ENCODE measurements at regions not wholly inside any gene's neighbourhood (a gene's known extent, or its start where the extent isn't known, plus 50 kb on each side); places are given as distances from the start of the nearest gene placed in this dataset.
"Not testable (repeated sequence)": the region's sequence is repeated elsewhere in the genome, so short reads cannot be mapped to it uniquely, and the experiment has no call there.

DNA sequence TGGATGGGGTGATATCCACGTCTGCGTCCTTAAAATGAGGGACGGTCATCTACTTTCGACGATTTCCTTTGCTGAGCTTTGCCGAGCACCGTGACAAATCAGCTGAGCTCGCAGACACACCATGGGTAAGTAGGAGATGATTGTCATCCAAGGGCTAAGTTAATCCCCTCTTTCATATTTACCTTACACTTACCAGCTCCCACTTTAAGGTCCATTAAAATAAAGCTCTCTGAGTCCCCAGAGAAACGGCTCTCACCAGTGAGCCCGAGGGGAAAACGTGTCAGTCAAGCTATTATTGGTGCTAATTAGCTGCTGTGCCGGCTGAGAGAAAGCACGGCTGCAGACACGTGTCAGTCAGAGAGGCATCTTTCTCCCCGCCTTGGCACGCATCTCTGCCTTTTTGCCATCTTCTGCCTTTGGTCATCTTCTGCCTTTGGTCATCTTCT, 72.2 kb downstream of the CRLF2 start:
- DNase-seq = no peak

GRCh38 chrX:1139185-1139500, 73.3 kb downstream of the CRLF2 start:
- no peak for DNase-seq

DNA sequence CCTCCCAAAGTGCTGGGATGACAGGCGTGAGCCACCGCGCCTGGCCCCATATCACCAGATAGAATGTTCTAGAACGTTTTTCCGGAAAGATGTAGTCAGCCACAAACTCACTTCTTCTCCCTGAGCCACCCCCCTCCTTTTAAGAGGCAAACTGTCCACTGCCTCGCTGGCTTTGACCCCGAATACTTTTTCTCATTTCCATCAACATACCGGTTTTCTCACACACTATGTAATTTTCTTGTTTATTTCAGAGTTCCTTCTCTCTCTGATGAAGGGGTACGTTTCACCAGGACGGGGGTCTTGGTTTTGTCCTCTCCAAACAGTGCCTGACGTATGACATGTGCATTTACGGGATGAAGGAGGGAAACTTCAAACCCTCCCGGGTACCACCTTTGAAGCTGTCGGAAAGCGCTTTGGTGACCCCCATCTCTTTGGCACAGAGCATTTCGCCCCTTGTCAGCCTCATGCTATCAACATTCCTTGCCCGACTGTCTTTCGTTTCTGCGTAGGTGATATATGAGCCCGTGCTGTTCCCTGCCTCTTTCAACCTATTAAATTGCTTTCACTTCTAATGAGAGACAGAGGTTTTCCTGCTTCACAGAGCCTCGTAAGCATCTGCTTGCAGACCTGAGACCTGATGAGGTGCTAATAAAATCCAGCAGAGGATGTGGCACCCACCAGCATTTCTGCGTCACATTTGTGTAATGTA, 73.8 kb downstream of the CRLF2 start:
- DNase-seq = no peak

DNA sequence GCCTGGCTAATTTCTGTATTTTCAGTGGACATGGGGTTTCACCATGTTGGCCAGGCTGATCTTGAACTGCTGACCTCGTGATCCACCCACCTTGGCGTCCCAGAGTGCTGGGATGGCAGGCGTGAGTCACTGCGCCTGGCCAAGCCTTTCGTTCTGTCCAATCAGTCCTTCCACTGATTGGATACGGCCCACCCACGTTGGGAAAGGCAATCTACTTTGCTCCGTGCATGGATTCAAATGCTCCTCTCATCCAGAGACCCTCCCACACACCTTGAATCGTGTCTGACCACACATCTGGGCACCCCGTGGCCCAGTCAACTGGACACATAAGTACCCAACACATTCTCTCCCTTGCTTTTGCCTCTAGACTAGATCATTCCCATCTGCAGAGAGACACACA, 74.9 kb downstream of the CRLF2 start:
- DNase-seq = no peak

DNA sequence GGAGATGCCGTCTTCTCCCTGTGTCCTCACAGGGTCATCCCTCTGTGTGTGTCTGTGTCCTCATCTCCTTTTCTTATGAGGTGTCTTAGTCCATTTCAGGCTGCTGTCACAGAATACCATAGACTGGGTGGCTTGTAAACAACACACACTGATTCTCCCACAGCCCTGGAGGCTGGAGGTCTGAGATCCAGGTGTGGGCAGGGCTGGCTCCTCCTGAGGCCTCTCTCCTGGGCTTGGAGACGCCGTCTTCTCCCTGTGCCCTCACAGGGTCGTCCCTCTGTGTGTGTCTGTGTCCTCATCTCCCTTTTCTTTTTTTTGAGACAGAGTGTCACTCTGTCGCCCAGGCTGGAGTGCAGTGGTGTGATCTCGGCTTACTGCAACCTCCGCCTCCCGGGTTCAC, 75.9 kb downstream of the CRLF2 start:
- DNase-seq = not testable (repeated sequence)

DNA sequence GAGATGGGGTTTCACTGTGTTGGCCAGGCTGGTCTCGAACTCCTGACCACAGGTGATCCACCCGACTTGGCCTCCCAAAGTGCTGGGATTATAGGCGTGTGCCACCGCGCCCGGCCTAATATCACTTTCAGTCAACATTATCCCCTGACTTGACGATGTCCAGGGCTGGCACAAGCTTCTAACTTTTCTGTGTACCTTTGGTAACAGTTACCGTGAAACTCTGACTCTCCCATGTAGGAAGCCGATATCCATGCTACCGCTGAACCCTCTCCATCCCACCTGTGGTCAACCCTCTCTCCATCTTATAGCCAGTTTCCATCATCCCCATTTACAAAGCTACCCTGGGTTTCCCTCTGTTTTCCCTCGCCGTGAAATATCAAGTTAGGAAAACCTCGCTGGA, 77.5 kb downstream of the CRLF2 start:
- no peak for DNase-seq

DNA sequence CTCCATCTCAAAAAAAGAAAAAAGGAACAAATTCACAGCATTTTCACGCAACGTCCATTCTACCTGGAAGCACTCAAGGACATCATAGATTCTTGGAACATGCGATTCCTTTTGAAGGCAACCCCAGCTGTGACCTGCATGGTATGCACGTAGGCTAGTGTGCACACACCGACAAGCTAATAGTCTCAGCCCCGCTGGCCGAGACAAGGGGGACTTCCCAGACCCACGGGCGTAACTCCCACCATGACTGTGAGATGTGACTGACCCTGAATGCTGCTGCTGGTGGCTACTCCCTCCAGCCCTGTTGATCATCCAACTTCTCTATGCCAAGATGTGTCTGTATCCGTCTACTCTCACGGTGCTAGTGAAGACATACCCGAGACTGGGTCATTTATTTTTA, 78.3 kb downstream of the CRLF2 start:
- DNase-seq = no peak

GRCh38 chrX:1126738-1127137, 85.7 kb downstream of the CRLF2 start:
- no peak for DNase-seq

- DNase-seq = no peak
Measured at GRCh38 chrX:1124531-1124930, 87.9 kb downstream of the CRLF2 start.

GRCh38 chrX:1122851-1123250, 89.6 kb downstream of the CRLF2 start:
- not testable (repeated sequence) for DNase-seq

GRCh38 chrX:1119275-1119674, 93.2 kb downstream of the CRLF2 start:
- DNase-seq = no peak

- no peak for DNase-seq
Measured at GRCh38 chrX:1118572-1119199, 93.8 kb downstream of the CRLF2 start.

DNA sequence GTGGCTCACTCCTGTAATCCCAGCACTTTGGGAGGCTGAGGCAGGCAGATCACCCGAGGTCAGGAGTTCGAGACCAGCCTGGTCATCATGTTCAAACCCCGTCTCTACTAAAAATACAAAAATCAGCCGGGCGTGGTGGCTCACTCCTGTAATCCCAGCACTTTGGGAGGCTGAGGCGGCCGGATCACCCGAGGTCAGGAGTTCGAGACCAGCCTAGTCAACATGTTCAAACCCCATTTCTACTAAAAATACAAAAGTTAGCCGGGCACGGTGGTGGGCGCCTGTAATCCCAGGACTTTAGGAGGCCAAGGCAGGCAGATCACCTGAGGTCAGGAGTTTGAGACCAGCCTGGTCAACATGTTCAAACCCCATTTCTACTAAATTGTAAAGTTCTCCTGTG, 97.0 kb downstream of the CRLF2 start:
- not testable (repeated sequence) for DNase-seq

DNA sequence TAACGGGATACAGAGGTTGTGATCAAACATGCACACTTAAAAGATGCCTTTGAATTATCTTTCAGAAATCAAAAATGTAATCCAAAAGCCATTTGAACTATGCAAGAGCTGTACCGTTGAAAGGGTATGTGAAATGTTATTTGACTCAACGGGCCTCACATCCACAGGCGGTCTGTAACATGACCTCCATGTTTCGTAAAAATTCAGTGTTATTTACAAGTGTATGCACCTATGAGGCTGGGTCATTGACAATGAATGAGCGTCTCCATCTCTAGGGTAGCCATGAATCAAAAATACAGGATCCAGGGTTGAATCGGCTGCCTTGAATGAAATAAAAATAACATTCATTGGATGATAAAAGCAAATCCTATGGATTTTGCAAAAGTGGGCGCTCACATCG, 100.1 kb downstream of the CRLF2 start:
- DNase-seq = no peak

DNA sequence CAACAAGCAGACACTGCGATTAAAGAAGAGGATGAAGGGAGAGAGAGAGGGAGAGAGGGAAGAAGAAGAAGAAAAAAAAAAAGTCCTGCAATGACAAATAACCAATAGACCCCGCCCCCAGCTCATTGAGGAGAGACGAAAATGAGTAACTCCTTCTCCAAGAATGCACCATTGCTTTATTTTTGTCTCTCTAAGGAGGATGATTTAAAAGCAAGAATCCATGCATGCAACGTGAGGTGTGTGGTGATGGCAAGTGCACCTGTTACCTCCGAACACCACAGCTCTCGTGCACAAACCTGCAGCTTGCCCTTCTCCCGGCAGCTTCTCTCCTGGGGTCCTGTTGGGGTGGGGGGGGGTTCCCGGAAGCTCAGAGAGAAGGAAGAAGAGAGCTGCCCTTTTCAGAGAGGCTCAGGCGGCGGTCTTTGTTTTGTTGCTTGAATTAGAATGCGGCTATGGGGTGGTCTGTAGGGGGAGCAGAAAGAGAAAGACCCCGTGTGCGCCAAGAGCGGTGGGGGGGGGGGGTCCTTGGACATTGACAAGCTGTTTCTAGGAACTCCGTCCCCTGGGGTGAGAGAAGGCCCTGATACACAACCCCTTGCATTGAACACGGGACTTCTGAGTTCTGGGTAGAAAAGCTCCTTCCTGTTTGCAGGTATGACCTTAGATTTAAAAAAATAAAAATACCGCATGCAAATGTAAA, 100.7 kb downstream of the CRLF2 start:
- no peak for DNase-seq

DNA sequence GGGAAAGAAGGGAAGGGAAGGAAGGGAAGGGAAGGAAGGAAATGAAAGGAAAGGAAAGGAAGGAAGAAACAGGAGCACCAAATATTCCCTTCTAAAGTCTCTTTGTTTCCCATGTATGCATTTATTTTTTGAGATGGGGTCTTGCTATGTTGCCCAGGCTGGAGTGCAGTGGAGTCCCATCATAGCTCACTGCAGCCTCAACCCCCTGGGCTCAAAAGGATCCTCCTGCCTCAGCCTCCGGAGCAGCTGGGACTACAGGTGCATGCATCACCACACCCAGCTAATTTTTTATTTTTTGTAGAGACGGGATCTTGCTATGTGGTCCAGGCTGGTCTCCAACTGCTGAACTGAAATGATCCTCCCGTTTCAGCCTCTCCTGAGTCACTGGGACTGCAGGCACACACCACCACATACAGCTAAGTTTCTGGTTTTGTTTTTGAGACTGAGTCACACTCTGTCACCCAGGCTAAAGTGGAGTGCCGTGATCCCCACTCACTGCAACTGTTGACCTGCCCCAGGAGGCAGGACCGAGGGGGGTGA, 102.8 kb downstream of the CRLF2 start:
- no peak for DNase-seq

GRCh38 chrX:1108501-1109445, 103.7 kb downstream of the CRLF2 start:
- DNase-seq = no peak

DNA sequence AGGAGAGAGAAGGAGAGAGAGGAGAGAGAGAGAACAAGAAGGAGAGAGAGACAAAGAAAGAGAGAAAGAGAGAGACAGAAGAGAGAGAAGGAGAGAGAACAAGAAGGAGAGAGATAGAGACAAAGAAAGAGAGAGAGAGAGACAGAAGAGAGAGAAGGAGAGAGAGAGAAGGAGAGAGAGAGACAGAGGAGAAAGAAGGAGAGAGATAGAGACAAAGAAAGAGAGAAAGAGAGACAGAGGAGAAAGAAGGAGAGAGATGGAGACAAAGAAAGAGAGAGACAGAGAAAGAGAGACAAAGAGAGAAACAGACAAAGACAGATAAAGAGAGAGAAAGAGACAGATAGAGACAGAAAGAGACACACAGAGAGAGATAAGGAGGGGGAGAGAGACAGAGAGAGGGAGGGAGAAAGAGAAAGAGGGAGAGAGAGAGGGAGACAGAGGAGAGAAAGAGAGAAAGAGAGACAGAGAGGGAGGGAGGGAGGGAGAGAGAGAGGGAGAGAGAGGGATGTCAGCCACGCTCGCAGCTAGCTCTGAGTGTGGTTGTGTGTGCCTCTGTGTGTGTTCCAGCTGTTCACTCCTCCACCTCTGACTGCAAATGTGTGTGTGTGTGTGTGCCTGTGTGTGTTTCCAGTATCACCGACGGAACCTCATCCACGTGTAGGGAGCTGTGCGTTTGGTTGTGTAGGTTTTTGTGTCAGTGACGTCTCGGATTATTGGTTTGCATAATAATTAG, 105.8 kb downstream of the CRLF2 start:
- DNase-seq = no peak

DNA sequence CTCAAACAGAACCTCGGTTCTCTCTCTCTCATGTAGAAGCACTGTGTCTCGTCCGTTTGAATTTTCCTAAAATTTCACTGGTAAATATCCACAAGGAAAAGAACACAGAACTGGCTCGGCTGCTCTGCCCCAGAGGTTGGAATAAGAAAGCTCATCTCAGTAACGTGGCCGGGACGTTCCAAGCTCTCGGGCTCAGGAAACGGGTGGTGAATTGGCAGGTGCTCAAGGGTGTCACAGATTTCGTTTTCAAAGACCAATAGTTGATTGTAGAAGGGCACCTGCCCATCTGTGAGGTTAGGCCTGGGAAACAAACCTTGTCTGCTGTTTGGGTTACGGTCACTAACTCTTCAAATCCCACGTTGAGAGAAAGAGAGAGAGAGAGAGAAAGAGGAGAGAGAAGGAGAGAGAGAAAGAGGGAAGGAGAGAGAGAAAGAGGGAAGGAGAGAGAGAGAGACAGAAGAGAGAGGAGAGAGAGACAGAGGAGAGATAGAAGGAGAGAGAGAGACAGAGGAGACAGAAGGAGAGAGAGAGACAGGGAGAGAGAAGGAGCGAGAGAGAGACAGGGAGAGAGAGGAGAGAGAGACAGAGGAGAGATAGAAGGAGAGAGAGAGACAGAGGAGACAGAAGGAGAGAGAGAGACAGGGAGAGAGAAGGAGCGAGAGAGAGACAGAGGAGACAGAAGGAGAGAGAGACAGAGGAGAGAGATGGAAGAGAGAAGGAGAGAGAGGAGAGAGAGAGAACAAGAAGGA, 106.6 kb downstream of the CRLF2 start:
- DNase-seq = no peak

- not testable (repeated sequence) for DNase-seq
Measured at GRCh38 chrX:1105031-1105430, 107.4 kb downstream of the CRLF2 start.

GRCh38 chrX:1103360-1103759, 109.1 kb downstream of the CRLF2 start:
- no peak for DNase-seq

Measured in activated T-cell treated with anti-CD3 and anti-CD28 coated beads, Interleukin-2, amount 50 U/mL, for 48 hours (primary cell).